OCI-LY3 (cell line): ENCODE measurements at regions not wholly inside any gene's neighbourhood (a gene's known extent, or its start where the extent isn't known, plus 50 kb on each side); places are given as distances from the start of the nearest gene placed in this dataset.

Experiments used
- H2AFZ ChIP-seq: fragments of 200-600, 300-600 bp; shearing (Covaris generic); 2 replicates; pipeline ENCODE4 v1.6.0; 2014; ENCODE audit warnings: antibody characterized with exemption, low read depth, low read length
- H3K27ac ChIP-seq: fragments of 200-600, 300-600 bp; sonication (generic); 2 replicates; pipeline ENCODE4 v1.5.1; 2014; ENCODE audit warnings: mild to moderate bottlenecking, low read length, moderate library complexity, mixed read lengths
- H3K27me3 ChIP-seq: fragments of 200-600, 300-600 bp; sonication (generic); 2 replicates; pipeline ENCODE4 v1.6.1; 2014; ENCODE audit warnings: low read depth, low read length, mixed read lengths
- H3K36me3 ChIP-seq: fragments of 200-600, 300-600 bp; sonication (generic); replicated peaks from 2 replicates; pipeline ENCODE3; 2014; ENCODE audit warnings: low read depth, low read length, mixed read lengths
- H3K4me1 ChIP-seq: fragments of 300-600, 200-600 bp; sonication (generic); 2 replicates; pipeline ENCODE4 v1.6.1; 2014; ENCODE audit warnings: low read length, mixed read lengths
- H3K4me2 ChIP-seq: fragments of 200-600, 300-600 bp; sonication (generic); 2 replicates; pipeline ENCODE4 v1.6.1; 2014; ENCODE audit warnings: low read length, mixed read lengths
- H3K4me3 ChIP-seq: fragments of 300-600, 200-600 bp; sonication (generic); 2 replicates; pipeline ENCODE4 v1.5.1; 2014; ENCODE audit warnings: antibody characterized with exemption, mild to moderate bottlenecking, low read length, moderate library complexity
- H3K79me2 ChIP-seq: fragments of 300-600, 200-600 bp; shearing (Covaris generic); 2 replicates; pipeline ENCODE4 v1.6.1; 2014; ENCODE audit warnings: mild to moderate bottlenecking, low read length, mixed read lengths
- H3K9ac ChIP-seq: fragments of 300-600, 200-600 bp; shearing (Covaris generic); 2 replicates; pipeline ENCODE4 v1.6.0; 2014; ENCODE audit warnings: mild to moderate bottlenecking, low read length, moderate library complexity
- H3K9me3 ChIP-seq: fragments of 200-600, 300-600 bp; shearing (Covaris generic); 2 replicates; pipeline ENCODE4 v1.6.1; 2014; ENCODE audit warnings: low read length, mixed read lengths; ENCODE audit not compliant: insufficient read depth
- H4K20me1 ChIP-seq: fragments of 200-600, 300-600 bp; sonication (generic); 2 replicates; pipeline ENCODE4 v1.6.1; 2016; ENCODE audit warnings: low read length, mixed read lengths; ENCODE audit not compliant: insufficient read depth
- EZH2phosphoT487 ChIP-seq: fragments of 200-600 bp; shearing (Covaris generic); IDR thresholded peaks from 2 replicates; pipeline ENCODE4 v1.6.1; 2018; ENCODE audit warnings: antibody characterized with exemption, mixed run types, low read depth
- TF ChIP-seq, protein P1 (sequence below): fragments of 200-600, 300-600 bp; sonication (generic); IDR thresholded peaks from 2 replicates; pipeline ENCODE4 v1.5.1; 2014; ENCODE audit warnings: antibody characterized with exemption, low read length, low read depth

DNA sequence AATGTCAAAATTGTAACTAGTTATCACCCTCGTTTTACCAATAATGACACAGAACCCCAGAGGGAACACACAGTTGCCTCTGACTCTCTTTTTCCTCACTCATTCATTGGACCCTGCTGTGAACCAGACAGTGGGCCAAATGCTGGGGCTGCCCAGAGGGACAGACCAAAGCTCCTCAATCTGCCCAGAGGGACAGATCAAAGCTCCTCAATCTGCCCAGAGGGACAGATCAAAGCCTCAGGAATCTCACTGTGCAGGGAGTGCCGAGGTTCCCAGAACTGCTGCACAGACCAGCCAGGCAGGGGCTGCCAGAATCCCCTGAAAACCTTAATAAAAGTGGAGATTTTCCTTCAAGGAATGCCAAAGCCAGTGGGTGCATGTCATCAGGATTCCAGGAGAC lies 179.1 kb downstream of the SOD2 start:
- H2AFZ ChIP-seq, result no peak overlapping the region
- no peak overlapping the region for H3K4me3 ChIP-seq
- H3K79me2 ChIP-seq, result no peaks in the 10 kb centered on the region
- H3K4me2 ChIP-seq, result no peak overlapping the region
- H4K20me1 ChIP-seq, result no peaks in the 10 kb centered on the region
- no peaks in the 10 kb centered on the region for H3K4me1 ChIP-seq
- no peaks in the 10 kb centered on the region for H3K9me3 ChIP-seq
- H3K36me3 ChIP-seq, result no peaks in the 10 kb centered on the region
- no peak overlapping the region for H3K27ac ChIP-seq
- TF ChIP-seq, protein P1, sequence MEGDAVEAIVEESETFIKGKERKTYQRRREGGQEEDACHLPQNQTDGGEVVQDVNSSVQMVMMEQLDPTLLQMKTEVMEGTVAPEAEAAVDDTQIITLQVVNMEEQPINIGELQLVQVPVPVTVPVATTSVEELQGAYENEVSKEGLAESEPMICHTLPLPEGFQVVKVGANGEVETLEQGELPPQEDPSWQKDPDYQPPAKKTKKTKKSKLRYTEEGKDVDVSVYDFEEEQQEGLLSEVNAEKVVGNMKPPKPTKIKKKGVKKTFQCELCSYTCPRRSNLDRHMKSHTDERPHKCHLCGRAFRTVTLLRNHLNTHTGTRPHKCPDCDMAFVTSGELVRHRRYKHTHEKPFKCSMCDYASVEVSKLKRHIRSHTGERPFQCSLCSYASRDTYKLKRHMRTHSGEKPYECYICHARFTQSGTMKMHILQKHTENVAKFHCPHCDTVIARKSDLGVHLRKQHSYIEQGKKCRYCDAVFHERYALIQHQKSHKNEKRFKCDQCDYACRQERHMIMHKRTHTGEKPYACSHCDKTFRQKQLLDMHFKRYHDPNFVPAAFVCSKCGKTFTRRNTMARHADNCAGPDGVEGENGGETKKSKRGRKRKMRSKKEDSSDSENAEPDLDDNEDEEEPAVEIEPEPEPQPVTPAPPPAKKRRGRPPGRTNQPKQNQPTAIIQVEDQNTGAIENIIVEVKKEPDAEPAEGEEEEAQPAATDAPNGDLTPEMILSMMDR, result no peak
- no peak for TF ChIP-seq EZH2phosphoT487
- peaks cover 3% of the 10 kb centered on the region; the same call in 1 of the 2 replicates for H3K27me3 ChIP-seq
- no peak overlapping the region for H3K9ac ChIP-seq

DNA sequence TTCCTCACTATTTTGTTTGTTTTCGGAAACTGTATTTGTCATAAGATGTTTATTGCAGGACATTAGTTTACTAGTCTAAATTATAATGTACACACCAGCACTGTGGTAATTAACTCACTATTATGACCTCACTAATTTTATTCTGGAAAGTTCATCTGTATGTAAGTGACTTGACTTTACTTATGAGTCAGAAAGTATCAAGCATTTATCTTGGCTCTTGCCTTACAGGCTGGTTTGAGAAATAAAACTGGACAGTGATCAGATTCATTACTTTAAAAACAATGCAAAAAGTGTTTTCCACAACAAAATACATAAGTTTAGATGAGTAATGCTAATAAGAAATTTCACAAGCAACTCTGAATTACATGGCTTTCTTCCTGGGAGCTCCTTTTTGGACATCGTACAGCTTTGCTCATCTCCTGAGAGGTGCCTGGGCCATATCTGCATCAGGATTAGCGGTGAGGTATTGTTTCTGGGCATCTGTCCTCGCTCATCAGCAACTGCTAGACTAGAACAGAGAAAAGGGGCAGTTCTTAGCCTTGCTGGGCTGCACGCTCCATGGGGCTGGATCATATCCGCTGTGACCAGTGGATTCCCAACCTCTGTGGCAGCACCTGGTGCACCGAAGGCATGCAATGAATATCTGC lies 179.8 kb downstream of the SOD2 start:
- Histone ChIP-seq H2AFZ (no peak overlapping the region), H4K20me1 (no peaks in the 10 kb centered on the region), H3K36me3 (no peaks in the 10 kb centered on the region), H3K27ac (no peak overlapping the region), H3K9ac (no peak overlapping the region), H3K4me1 (no peaks in the 10 kb centered on the region), H3K27me3 (peaks cover 3% of the 10 kb centered on the region; the same call in 1 of the 2 replicates), H3K79me2 (no peaks in the 10 kb centered on the region), H3K4me2 (no peak overlapping the region), H3K9me3 (no peaks in the 10 kb centered on the region), H3K4me3 (no peak overlapping the region)
- TF ChIP-seq EZH2phosphoT487, result no peak
- TF ChIP-seq, protein P1, result no peak

DNA sequence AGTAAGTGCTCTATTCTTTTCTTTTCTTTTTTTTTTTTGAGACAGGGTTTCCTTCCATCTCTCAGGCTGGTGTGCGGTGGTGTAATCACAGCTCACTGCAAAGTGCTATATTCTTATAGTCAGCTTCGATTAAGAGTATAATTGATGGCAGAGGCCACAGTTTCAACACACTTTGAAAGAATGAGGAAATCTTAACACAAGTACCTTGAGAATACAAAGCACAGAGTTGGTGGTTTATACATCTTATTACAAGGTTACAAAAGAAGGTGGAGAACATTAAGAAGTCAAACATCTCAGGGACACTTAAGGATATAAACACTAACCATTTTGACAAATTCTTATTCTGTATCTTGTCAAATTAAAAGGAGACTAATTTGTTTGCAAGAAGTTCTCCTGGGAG lies 180.5 kb downstream of the SOD2 start:
- Histone ChIP-seq H3K4me2 (no peak overlapping the region), H3K9ac (no peak overlapping the region), H2AFZ (no peak overlapping the region), H3K4me1 (no peaks in the 10 kb centered on the region), H3K27ac (no peak overlapping the region), H3K4me3 (no peak overlapping the region), H3K9me3 (no peaks in the 10 kb centered on the region), H4K20me1 (no peaks in the 10 kb centered on the region), H3K27me3 (peaks cover 3% of the 10 kb centered on the region; the same call in 1 of the 2 replicates), H3K79me2 (no peaks in the 10 kb centered on the region), H3K36me3 (no peaks in the 10 kb centered on the region)
- no peak for TF ChIP-seq EZH2phosphoT487
- TF ChIP-seq, protein P1, result no peak

DNA sequence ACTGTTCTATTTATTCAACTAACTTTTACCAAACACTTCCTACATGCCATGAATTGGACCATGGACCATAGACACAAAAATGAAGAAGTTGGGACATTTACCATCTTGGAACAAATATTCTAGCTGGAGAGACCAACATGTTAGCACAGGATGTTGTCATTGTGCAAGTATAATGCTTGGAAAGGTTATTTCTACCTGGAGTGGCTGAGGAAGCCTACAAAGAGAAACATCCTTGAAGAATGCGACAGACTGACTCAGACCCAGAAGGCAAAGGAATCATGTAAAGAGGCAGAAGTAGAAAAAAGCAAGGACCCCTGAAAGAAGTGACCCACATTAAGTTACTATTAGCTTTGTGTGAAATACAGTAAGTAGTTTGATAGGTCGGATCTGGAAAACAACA lies 180.9 kb downstream of the SOD2 start:
- no peak overlapping the region for H3K9ac ChIP-seq
- no peaks in the 10 kb centered on the region for H3K36me3 ChIP-seq
- peaks cover 3% of the 10 kb centered on the region; the same call in 1 of the 2 replicates for H3K27me3 ChIP-seq
- no peaks in the 10 kb centered on the region for H4K20me1 ChIP-seq
- no peak overlapping the region for H3K4me2 ChIP-seq
- no peaks in the 10 kb centered on the region for H3K9me3 ChIP-seq
- H3K79me2 ChIP-seq, result no peaks in the 10 kb centered on the region
- H3K4me1 ChIP-seq, result no peaks in the 10 kb centered on the region
- H3K27ac ChIP-seq, result no peak overlapping the region
- TF ChIP-seq, protein P1, result no peak
- no peak for TF ChIP-seq EZH2phosphoT487
- no peak overlapping the region for H2AFZ ChIP-seq
- no peak overlapping the region for H3K4me3 ChIP-seq
